HG03060 (cell line): ENCODE measurements at regions not wholly inside any gene's neighbourhood (a gene's known extent, or its start where the extent isn't known, plus 50 kb on each side); places are given as distances from the start of the nearest gene placed in this dataset.

Experiments used
- ATAC-seq: cut with Tn5 transposase; IDR thresholded peaks from one replicate; pipeline ENCODE4 v1.9.1; 2021; ENCODE audit warnings: low read depth, moderate number of reproducible peaks; ENCODE audit not compliant: unreplicated experiment

DNA sequence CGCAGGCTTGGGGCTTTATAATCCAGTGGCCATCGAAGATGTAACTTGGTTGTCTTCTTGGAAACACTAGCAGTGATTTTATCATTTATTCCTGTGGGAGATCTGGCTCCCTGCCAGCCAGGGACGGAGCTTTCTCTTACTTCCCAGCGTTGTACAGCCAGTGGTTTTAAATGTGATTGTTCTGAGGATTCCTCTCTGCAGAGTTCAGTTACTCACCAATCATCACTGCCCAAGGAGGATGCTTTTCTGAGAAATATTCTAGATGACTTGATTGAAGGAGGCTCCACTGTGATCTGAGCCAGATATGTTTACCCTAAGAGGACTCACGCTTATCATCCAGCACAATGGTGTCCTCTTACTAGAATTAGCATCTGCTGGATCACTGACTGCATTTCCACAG, 744.3 kb downstream of the RNF144A start:
- no peak for ATAC-seq

GRCh38 chr2:7665880-7666279, 748.7 kb downstream of the RNF144A start:
- no peak for ATAC-seq

DNA sequence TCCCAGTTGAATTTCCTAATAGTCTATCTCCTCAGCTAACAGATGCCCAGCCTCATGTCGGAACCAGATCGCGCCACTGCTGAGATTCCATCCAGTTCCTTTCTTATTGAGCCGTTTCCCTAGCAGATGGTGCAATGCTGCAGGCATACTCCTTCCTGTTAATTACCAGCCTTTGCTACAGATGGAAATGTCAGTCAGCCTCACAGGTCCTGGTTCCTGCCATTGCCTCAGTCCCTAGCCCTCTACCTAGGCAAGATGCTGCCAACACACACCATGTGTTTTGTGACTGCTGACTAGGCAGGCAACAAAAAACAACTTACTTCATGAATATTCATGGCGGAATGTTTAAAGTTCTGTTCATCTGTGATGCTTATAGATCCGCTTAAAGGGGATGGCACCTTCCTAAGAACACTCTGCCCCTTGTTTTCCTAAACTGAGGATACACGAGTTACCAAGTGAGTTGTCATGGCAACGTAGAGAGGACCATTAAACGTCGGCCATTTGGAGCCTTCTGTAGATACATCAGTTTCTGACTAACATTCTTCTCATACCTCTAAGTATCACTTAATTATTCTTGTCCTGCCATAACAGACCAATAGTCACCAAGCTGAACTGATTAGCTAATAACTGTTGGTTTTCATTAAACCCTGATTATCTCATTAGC, 749.5 kb downstream of the RNF144A start:
- ATAC-seq = no peak

DNA sequence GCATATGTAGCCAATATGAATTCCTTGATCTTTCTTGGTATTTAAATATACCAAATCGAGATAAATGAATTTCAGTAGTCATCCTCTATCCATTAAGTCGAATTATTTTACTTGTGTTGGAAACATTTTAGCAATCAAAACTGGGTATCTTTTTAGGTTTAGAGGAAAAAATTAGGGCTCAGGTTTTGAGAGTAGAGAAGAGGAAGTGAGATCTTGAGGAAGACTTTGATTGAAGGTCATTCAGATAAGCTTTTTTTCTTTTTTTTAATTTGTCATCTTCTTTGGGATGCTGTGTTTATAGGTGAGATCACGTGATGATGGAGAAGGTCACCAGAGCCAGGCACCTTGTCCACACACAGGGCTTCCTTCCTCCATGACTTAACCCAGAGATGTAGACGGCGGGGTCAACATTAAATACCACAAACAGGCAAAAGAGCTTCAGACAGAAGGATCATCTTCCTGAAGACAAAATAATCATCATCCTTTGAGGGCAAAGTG, 750.1 kb downstream of the RNF144A start:
- no peak for ATAC-seq

DNA sequence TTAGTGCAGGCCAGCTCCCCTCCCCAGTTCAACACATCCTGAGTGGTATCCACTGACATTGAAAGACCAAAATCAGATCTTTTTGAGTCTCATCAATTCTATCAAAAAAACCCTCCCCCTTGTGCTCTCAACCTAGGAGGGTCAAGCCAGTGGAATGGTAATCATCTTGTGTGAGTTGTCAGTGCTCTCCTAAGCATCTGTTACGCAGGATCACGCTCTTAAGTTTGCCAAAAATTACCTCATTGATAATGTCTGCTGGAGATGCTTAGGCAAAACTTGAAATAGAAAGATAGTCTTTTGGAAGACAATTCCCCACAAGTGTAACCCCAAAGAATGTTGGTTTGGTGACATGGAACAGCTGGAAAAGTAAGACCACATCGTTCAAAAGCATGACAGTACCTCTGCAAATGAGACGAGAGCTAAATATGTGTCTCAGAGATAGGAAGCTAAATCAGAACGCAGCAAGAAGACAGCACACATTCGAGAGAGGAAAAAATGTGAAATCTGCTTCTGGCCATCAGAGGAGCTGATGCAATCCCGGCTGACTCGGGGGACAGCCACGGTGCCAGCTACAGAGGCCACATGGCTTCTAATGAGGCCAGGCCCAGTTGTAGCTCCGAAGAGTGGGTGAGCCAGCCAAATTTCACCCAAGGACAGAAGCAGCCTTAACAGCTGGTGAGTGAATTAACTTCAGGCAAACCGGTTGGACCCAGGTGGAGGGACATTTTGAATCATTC, 753.9 kb downstream of the RNF144A start:
- no peak for ATAC-seq

DNA sequence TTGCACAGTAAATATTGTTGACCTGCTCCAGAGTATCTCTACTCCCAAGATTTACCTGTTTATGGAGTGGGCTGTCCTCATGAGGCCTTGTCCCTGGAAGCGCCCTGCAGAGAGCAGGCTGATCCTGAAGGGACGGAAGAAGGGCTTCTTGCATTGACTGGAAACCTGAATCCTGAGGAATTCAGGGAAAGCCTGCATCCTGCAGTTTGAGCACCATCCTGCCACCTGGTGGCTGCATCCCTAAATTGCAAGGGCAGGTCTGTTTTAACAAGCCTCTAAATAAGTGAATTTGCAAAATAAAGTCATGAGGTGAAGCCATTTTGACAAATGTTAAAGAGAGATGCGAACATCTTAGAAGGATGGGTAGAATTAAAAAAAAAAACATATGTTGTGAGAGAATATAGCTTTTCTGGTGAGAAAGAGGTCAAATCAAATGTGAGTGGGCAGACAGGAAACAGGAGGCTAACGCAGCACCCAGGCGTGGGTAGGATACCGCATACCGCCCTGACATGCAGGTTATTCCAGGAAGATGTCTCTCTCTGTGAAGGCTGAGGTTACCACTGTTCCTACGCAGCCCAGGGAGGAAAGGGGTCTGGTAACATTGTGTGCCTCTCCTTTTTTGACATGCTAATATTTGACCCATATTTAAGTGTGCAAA, 754.9 kb downstream of the RNF144A start:
- ATAC-seq = no peak

DNA sequence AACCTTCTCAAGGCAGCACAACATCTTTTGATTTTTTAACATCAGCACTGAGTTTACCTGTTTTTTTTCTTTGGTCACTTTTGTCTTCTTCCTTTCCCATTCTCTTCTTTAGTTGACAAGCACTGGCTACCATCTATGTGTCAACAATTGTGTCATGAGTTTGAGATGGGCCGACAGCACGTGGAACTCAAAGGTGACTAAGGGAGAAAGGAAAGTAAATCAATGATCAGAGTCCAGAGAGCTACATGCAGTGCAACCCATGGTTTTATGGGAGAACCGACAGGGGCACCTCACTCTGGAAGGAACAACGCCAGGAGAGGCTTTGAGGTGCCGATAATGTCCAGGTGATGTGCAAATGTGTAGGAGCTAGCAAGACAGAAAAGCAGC, 755.5 kb downstream of the RNF144A start:
- no peak for ATAC-seq

DNA sequence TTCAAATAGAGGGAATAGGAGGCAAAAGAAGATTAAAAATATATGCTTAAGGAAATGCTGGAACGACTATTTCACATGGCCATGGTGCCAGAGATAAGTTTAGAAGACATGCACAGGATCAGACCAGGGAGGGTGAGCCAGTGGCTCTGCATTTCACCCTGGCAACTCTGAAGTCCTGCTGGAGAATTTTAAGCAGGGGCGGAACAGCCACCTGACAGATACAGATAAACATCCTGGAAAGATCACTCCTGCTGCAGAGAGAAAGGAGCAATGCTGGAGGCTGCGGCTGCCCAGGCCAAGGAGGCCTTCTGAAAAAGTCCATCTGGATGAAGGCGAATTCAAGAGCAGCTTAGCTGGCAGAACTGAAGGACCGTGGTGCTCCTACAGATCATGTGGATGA, 755.9 kb downstream of the RNF144A start:
- ATAC-seq = no peak

- ATAC-seq = no peak
These were observed 756.6 kb downstream of the RNF144A start for GRCh38 chr2:7673853-7674252.

- ATAC-seq = no peak
These were observed 757.4 kb downstream of the RNF144A start for GRCh38 chr2:7674606-7675005.

- ATAC-seq = no peak
These were observed 759.5 kb downstream of the RNF144A start for GRCh38 chr2:7676714-7677113.

DNA sequence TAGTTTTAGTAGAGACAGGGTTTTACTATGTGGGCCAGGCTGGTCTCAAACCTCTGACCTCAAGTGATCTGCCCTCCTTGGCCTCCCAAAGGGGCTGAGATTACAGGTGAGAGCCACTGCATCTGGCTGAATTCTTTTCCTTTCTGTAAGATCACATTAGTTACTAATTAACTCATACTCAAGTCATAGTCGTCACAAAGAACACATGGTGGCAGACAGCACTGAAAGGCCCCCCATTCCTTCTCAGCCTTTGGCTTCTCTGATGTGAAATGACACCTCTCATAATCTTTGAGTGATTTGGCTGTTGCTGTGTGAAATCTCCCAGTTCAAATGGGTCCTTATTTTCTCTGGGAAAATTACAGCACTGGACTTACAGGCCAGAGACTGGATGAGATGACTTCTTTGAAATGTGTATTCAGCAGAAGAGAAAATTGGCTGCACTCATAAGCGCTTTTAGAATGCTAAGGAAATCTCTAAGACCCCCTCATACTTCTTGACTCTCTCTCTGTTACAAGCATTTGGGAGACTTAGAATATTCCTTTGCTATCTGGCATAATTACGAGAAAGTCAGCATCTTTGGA, 764.8 kb downstream of the RNF144A start:
- no peak for ATAC-seq

GRCh38 chr2:7683196-7683595, 766.0 kb downstream of the RNF144A start:
- no peak for ATAC-seq

GRCh38 chr2:7683708-7684107, 766.5 kb downstream of the RNF144A start:
- no peak for ATAC-seq

DNA sequence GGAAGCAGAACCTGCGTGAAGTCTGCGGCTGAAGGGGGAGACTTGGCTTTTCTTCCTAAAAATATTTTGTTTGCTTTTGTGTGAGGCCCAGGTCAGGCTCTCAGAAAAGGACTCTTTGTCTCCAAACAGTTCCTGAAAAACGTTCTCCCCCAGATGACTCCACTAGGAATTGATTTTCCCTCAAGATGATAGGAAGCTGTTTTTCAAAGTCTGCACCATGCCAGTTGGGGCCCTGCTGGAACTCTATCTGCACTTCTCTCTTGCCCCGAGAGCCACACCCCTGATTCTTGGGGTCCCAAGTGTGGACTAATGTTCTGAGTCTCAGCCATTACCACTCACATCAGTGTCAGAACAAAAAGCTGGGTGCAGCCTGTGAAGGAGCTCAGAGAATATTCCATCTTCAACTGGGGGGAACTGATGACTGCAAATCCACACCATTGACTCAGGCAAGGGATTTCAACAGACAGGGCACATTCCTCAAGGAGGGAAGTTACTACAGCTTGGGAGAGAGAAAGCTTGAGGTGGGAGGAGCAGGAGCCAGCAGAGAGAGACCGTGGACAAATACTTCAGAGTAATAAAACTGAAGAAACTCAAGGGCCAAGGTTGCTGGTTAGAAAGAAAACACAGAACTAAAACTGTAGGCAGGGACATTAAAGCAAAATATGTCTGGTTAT, 768.3 kb downstream of the RNF144A start:
- ATAC-seq = no peak

GRCh38 chr2:7686016-7686385, 768.8 kb downstream of the RNF144A start:
- no peak for ATAC-seq

DNA sequence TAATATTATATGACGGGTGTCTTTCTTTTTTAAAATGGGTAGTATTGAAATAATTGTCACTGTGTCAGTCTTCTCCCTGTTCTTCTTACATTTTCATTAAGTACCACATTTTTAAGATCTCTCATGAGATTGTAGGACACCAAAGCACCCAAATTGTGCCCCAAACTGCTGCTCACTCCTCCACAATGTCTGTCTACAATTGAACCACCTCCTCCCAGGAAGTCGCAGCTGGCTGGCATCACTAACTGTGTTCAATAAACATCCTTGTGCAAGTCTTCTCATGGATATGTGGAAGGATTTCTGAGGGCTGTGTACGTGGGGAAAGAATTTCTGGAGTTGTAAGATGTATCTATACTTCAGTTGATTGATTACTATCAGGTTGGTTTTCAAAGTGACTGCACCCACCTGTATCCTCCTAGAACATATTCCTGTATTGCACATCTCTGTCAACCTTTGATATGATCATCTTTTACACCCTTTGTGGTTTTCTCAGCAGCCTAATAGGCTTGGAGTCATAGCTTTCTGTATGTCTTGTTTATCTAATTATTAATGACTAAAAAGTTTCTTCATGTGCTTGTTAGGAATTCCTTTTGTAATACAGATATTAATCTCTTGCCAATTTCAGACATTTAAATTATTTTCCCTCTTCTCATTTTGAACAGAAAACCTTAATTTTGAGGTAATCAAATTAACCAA, 774.9 kb downstream of the RNF144A start:
- no peak for ATAC-seq

GRCh38 chr2:7692657-7693161, 775.5 kb downstream of the RNF144A start:
- ATAC-seq = no peak

DNA sequence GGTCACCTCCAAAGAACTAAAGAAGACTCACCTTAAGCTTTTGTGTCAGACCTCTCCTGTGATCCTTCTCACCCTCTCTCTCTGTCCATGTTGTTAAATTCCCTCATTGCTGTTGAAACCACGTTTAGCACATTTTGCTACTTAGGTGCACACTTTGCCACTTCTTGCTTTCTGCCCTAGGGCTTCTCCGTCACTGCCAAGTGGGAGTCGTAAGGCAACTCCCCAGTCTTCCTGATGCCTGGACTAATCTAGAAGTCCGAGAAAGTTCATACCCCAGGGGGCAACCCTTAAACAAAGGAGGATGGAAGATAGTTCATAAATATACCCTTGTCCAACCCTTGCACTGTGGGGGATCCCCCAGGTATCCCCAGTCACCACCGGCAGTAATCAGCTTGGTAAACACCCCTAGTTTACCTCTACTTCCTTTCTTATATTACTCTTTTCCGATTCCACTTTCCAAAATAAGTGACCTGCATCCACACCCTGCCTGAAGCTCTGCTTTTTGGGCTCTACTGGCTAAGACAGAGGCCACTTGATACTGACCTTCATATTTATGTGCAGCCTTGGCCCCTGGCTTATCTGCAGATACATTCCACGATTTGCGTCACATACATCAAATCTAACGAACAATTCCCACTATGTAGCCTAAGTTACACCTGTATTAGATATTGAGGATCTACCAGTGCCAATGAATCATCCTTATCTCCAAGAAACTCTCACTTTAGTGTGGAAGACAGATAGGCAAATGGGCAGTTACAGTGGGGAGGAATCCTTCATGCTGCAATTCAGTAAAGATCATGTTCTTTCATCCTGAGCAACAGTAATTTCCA, 776.2 kb downstream of the RNF144A start:
- ATAC-seq = no peak
